WTC11 (cell line): ENCODE measurements at regions not wholly inside any gene's neighbourhood (a gene's known extent, or its start where the extent isn't known, plus 50 kb on each side); places are given as distances from the start of the nearest gene placed in this dataset.
"Not testable (repeated sequence)": the region's sequence is repeated elsewhere in the genome, so short reads cannot be mapped to it uniquely, and the experiment has no call there.

Experiments
- ELF4 ChIP-seq: sonication (generic); formaldehyde crosslinking; IDR thresholded peaks from 2 replicates; pipeline ENCODE4 v1.8.1; 2022; ENCODE audit warnings: low read depth, mild to moderate bottlenecking, moderate library complexity, missing genetic modification reagents
- FOXP1 ChIP-seq: sonication (generic); formaldehyde crosslinking; IDR thresholded peaks from 2 replicates; pipeline ENCODE4 v1.8.0; 2022; ENCODE audit warnings: missing genetic modification reagents, mild to moderate bottlenecking, moderate library complexity, borderline replicate concordance
- JUN ChIP-seq: sonication (generic); formaldehyde crosslinking; IDR thresholded peaks from 2 replicates; pipeline ENCODE4 v1.8.0; 2023; ENCODE audit warnings: mild to moderate bottlenecking, missing genetic modification reagents
- NFE2L1 ChIP-seq: sonication (generic); formaldehyde crosslinking; IDR thresholded peaks from 2 replicates; pipeline ENCODE4 v1.8.1; 2023; ENCODE audit warnings: missing genetic modification reagents
- TEAD1 ChIP-seq: sonication (generic); formaldehyde crosslinking; IDR thresholded peaks from 2 replicates; pipeline ENCODE4 v1.8.0; 2022; ENCODE audit warnings: mild to moderate bottlenecking, missing genetic modification reagents
- TF ChIP-seq, protein P1 (sequence below): sonication (generic); formaldehyde crosslinking; IDR thresholded peaks from 2 replicates; pipeline ENCODE4 v1.8.0; 2023; ENCODE audit warnings: missing genetic modification reagents, mild to moderate bottlenecking, borderline replicate concordance
- TF ChIP-seq, protein P2 (sequence below): fragments of 200-600 bp; IDR thresholded peaks from 2 replicates; pipeline ENCODE4 v1.8.0; 2022; ENCODE audit warnings: antibody characterized with exemption

DNA sequence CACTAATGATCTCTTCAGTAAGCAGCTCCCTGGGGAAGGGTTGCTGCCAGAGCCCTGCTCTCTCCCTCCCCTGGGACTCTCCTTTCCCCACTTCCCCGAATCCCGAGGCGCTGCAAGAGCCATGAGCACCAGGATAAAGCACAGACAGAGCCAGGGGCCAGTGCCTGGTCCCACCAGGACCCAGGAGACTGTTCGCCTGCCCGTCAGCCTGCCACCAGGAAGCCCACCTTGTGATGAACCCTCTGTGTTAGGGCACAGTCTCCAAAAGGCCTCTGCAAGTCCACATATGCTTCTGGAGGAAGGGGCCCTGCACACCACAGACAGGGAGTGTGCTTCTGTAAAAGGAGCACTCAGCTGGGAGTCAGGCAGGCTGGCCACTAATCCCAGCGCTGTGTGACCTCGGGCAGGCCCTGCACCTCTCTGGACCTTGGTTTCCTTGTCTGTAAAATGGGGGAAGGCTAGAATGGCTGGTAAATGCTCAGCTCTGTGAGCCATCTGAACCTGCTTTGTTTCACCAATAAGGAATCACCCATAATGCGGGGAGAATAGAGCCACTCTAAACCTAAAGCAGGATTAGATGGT is 209.4 kb downstream of the TBC1D2B start:
- TF ChIP-seq FOXP1 (CRISPR knock-in tag); ELF4; JUN; TEAD1 (CRISPR knock-in tag); NFE2L1 (CRISPR knock-in tag): not testable (repeated sequence)
- TF ChIP-seq, protein P1, sequence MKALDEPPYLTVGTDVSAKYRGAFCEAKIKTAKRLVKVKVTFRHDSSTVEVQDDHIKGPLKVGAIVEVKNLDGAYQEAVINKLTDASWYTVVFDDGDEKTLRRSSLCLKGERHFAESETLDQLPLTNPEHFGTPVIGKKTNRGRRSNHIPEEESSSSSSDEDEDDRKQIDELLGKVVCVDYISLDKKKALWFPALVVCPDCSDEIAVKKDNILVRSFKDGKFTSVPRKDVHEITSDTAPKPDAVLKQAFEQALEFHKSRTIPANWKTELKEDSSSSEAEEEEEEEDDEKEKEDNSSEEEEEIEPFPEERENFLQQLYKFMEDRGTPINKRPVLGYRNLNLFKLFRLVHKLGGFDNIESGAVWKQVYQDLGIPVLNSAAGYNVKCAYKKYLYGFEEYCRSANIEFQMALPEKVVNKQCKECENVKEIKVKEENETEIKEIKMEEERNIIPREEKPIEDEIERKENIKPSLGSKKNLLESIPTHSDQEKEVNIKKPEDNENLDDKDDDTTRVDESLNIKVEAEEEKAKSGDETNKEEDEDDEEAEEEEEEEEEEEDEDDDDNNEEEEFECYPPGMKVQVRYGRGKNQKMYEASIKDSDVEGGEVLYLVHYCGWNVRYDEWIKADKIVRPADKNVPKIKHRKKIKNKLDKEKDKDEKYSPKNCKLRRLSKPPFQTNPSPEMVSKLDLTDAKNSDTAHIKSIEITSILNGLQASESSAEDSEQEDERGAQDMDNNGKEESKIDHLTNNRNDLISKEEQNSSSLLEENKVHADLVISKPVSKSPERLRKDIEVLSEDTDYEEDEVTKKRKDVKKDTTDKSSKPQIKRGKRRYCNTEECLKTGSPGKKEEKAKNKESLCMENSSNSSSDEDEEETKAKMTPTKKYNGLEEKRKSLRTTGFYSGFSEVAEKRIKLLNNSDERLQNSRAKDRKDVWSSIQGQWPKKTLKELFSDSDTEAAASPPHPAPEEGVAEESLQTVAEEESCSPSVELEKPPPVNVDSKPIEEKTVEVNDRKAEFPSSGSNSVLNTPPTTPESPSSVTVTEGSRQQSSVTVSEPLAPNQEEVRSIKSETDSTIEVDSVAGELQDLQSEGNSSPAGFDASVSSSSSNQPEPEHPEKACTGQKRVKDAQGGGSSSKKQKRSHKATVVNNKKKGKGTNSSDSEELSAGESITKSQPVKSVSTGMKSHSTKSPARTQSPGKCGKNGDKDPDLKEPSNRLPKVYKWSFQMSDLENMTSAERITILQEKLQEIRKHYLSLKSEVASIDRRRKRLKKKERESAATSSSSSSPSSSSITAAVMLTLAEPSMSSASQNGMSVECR (CRISPR knock-in tag) = not testable (repeated sequence)
- TF ChIP-seq, protein P2, sequence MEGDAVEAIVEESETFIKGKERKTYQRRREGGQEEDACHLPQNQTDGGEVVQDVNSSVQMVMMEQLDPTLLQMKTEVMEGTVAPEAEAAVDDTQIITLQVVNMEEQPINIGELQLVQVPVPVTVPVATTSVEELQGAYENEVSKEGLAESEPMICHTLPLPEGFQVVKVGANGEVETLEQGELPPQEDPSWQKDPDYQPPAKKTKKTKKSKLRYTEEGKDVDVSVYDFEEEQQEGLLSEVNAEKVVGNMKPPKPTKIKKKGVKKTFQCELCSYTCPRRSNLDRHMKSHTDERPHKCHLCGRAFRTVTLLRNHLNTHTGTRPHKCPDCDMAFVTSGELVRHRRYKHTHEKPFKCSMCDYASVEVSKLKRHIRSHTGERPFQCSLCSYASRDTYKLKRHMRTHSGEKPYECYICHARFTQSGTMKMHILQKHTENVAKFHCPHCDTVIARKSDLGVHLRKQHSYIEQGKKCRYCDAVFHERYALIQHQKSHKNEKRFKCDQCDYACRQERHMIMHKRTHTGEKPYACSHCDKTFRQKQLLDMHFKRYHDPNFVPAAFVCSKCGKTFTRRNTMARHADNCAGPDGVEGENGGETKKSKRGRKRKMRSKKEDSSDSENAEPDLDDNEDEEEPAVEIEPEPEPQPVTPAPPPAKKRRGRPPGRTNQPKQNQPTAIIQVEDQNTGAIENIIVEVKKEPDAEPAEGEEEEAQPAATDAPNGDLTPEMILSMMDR = not testable (repeated sequence)
